Thyroid gland (tissue), 4 donors: ENCODE measurements at regions not wholly inside any gene's neighbourhood (a gene's known extent, or its start where the extent isn't known, plus 50 kb on each side); places are given as distances from the start of the nearest gene placed in this dataset.

ENCODE experiments used
- DNase-seq, 2 donors: peaks; one replicate each; pipeline ENCODE4 v3.0.0-alpha.2; 2019
- H3K27ac ChIP-seq, 3 donors: fragments of 200-600 bp; sonication (generic); 1 replicate in 2 of 3; 2 replicates in 1 of 3; pipeline ENCODE4 v1.5.1; 2016 to 2019; ENCODE audit warnings: mild to moderate bottlenecking in 1 of 3, moderate library complexity in 1 of 3
- H3K27me3 ChIP-seq: fragments of 200-600 bp; sonication (generic); one replicate; pipeline ENCODE4 v1.5.1; 2019
- H3K36me3 ChIP-seq, 2 donors: fragments of 200-600 bp; sonication (generic); one replicate each; pipeline ENCODE4 v1.5.1; 2016 to 2019
- H3K4me1 ChIP-seq, 2 donors: fragments of 200-600 bp; sonication (generic); one replicate each; pipeline ENCODE4 v1.5.1; 2017 to 2019
- H3K4me3 ChIP-seq, 3 donors: fragments of 200-600 bp; sonication (generic); replicated peaks in 1 of 3; 1 replicate in 2 of 3; 2 replicates in 1 of 3; pipeline ENCODE4 v1.5.1; 2016; ENCODE audit warnings: mild to moderate bottlenecking in 1 of 3
- H3K9me3 ChIP-seq: fragments of 200-600 bp; sonication (generic); one replicate; pipeline ENCODE4 v1.5.1; 2017
- POLR2A ChIP-seq, 2 donors: fragments of 450-650 bp; IDR thresholded peaks; one replicate each; pipeline ENCODE4 v1.6.1; 2017; ENCODE audit warnings: antibody characterized with exemption in 2 of 2, mild to moderate bottlenecking in 2 of 2, moderate library complexity in 1 of 2
- WGBS, 2 donors: methylation state at CpG; one replicate each; pipeline ENCODE4 v1.1.5; 2017; 5-methylcytosine and 5-hydroxymethylcytosine counted together
- intact Hi-C: fragments of 100-400 bp; cut with DNase I; formaldehyde crosslinking; loops from one replicate; pipeline ENCODE4 v1.15.1; 2023
- TF ChIP-seq, protein P1 (sequence below), 6 experiments: fragments of 200-600 bp in 3 of 6; fragments of 450-650 bp in 3 of 6; sonication (generic) in 3 of 6; IDR thresholded peaks; one replicate each; pipeline ENCODE4 v1.5.1; 2016 to 2019; ENCODE audit warnings: antibody characterized with exemption in 6 of 6, mild to moderate bottlenecking in 2 of 6, inconsistent platforms in 1 of 6, moderate library complexity in 1 of 6

DNA sequence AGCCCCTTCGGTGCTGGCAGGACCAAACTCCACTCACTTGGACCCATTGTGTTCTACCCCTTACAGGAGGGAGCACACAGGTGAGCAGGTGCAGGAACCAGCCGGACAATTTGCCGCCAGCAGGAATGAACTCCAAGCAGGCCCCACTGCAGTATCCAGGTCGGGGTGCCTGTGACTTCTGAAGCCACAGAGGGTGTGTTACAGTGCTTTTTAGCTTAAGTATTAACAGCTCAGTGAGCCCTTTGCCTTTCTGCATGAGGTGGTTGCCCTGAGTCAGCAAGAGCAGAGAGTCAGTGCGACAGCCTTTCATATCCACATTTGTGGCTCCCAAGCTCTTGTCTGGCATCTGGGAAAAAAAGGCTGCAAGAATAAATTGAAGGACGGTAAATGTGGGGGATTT, 366.6 kb upstream of the LRRC4C start:
- no peak for DNase-seq
- Histone ChIP-seq H3K27ac (no peak overlapping the region), H3K9me3 (no peaks in the 10 kb centered on the region), H3K4me3 (no peak overlapping the region), H3K36me3 (no peaks in the 10 kb centered on the region), H3K4me1 (no peaks in the 10 kb centered on the region), H3K27me3 (no peaks in the 10 kb centered on the region)
- 79 to 92% methylated on average over 5 to 6 of the region's 6 CpGs for WGBS, 2 donors
- intact Hi-C loops: no loop called here
- no peak for TF ChIP-seq POLR2A (IDR thresholded peaks at IDR 0.05)
- TF ChIP-seq, protein P1, sequence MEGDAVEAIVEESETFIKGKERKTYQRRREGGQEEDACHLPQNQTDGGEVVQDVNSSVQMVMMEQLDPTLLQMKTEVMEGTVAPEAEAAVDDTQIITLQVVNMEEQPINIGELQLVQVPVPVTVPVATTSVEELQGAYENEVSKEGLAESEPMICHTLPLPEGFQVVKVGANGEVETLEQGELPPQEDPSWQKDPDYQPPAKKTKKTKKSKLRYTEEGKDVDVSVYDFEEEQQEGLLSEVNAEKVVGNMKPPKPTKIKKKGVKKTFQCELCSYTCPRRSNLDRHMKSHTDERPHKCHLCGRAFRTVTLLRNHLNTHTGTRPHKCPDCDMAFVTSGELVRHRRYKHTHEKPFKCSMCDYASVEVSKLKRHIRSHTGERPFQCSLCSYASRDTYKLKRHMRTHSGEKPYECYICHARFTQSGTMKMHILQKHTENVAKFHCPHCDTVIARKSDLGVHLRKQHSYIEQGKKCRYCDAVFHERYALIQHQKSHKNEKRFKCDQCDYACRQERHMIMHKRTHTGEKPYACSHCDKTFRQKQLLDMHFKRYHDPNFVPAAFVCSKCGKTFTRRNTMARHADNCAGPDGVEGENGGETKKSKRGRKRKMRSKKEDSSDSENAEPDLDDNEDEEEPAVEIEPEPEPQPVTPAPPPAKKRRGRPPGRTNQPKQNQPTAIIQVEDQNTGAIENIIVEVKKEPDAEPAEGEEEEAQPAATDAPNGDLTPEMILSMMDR (IDR thresholded peaks at IDR 0.05): no peak

DNA sequence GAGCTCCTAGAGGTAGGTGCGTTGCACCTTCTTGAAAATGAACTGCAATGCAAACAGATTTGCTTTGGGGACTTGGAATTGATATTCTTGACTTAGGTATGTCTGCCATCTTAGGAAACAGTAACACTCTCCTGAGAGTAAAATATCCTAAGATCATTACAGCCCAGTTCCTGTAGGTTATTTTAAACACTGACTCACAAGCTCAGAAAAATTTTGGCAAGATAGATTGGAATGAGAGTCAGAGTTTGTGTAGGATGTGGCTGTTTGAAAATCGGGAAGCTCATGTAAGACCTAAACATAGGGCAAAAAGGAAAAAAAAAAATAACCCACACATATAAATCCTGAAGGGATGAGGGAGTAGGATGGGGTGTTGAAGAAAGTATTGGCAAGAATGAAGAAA, 377.0 kb upstream of the LRRC4C start:
- no peak overlapping the region for H3K4me3 ChIP-seq
- intact Hi-C loops: no loop called here
- no peak for DNase-seq
- H3K27me3 ChIP-seq: no peaks in the 10 kb centered on the region
- H3K9me3 ChIP-seq: no peaks in the 10 kb centered on the region
- no peak overlapping the region for H3K27ac ChIP-seq
- TF ChIP-seq POLR2A (IDR thresholded peaks at IDR 0.05): no peak
- TF ChIP-seq, protein P1 (IDR thresholded peaks at IDR 0.05): no peak
- 60 to 79% methylated on average over 2 of the region's 2 CpGs for WGBS, 2 donors
- H3K4me1 ChIP-seq: no peaks in the 10 kb centered on the region
- H3K36me3 ChIP-seq: no peaks in the 10 kb centered on the region

DNA sequence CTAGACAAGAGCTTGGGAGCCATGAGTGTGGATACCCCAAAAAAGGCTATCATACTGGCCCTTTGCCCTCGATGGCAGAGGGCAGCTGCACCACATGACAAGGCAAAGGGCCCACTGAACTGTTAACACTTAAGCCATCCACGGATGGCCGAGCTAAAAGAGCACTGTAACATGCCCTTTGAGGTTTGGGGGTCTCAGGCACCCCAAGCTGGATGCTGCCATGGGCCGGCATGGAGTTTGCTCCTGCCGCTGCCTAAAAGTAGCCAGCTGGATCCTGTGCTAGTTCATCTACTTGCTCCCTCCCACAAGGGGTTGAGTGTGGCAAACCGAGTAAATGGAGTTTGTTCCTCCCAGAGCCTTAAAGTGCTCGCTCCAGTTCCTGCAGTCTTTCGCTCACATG, 383.2 kb upstream of the LRRC4C start:
- H3K27me3 ChIP-seq: no peaks in the 10 kb centered on the region
- H3K9me3 ChIP-seq: no peaks in the 10 kb centered on the region
- intact Hi-C loops: no loop called here
- WGBS, 2 donors: 90 to 93% methylated on average over 6 to 8 of the region's 8 CpGs
- H3K4me3 ChIP-seq: no peak overlapping the region
- no peak overlapping the region for H3K27ac ChIP-seq
- TF ChIP-seq POLR2A (IDR thresholded peaks at IDR 0.05): no peak
- TF ChIP-seq, protein P1 (IDR thresholded peaks at IDR 0.05): no peak
- no peak for DNase-seq
- H3K36me3 ChIP-seq: no peaks in the 10 kb centered on the region
- no peaks in the 10 kb centered on the region for H3K4me1 ChIP-seq

DNA sequence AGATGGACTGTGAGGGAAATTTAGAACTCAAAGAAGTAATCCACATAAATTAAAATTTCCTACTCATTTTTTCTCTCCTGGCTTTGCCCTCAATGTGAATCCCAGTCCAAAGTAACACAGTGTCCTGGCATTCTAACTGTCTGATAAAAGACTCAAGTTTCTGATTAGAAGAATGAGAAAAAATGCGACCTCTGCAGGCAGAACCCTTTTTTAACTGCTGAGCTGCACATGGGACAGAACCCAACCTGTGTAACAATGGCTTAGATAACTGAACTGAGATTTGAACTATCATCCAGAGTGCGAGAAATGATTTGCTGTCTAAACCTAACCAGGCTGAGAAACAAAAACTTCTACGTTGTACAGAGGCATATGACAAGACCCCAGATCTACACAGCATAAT, 385.6 kb upstream of the LRRC4C start:
- WGBS, 2 donors: 66 to 72% methylated on average over 3 of the region's 3 CpGs
- Histone ChIP-seq H3K27ac (no peak overlapping the region), H3K36me3 (no peaks in the 10 kb centered on the region), H3K27me3 (no peaks in the 10 kb centered on the region), H3K4me1 (no peaks in the 10 kb centered on the region), H3K9me3 (no peaks in the 10 kb centered on the region), H3K4me3 (no peak overlapping the region)
- TF ChIP-seq POLR2A (IDR thresholded peaks at IDR 0.05): no peak
- TF ChIP-seq, protein P1 (IDR thresholded peaks at IDR 0.05): no peak
- intact Hi-C loops: no loop called here
- DNase-seq: no peak

DNA sequence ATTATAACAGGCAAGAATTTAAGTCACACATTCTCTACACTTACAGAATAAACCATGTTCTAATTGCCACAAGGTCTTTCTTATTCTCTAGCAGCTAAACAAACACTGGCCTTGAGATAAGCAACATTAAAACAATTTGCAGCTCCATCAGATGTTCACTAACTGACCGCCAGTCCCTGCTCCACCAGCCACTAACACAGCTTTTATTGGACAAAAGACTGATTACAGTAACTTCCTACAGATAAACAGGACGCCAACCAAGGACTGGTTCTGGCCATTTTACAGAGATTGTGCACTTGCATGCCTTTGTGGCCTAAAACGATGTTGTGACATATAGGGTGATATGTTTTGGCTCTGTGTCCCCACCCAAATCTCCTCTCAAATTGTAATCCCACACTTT, 388.9 kb upstream of the LRRC4C start:
- Histone ChIP-seq H3K4me3 (no peak overlapping the region), H3K36me3 (no peaks in the 10 kb centered on the region), H3K4me1 (no peaks in the 10 kb centered on the region), H3K9me3 (no peaks in the 10 kb centered on the region), H3K27me3 (no peaks in the 10 kb centered on the region), H3K27ac (no peak overlapping the region)
- WGBS, 2 donors: 59 to 72% methylated on average over 3 of the region's 3 CpGs
- intact Hi-C loops: no loop called here
- no peak for DNase-seq
- TF ChIP-seq, protein P1 (IDR thresholded peaks at IDR 0.05): no peak
- TF ChIP-seq POLR2A (IDR thresholded peaks at IDR 0.05): no peak
